Keratinocyte (primary cell): ENCODE measurements at regions not wholly inside any gene's neighbourhood (a gene's known extent, or its start where the extent isn't known, plus 50 kb on each side); places are given as distances from the start of the nearest gene placed in this dataset.

Experiments
- DNase-seq: peaks from one replicate; pipeline ENCODE4 v3.0.0-alpha.2; 2011; ENCODE audit warnings: low read depth, missing footprints, low spot score
- FAIRE-seq: peaks from 2 replicates; lab custom pipeline; 2011; peaks lifted over from hg19 to GRCh38; lab: Jason Lieb, UNC
- H2AFZ ChIP-seq: 2 replicates; pipeline ENCODE4 v1.6.0; 2012; ENCODE audit warnings: low read length, control low read depth, inconsistent platforms; ENCODE audit not compliant: control insufficient read depth
- H3K27ac ChIP-seq: 2 replicates; pipeline ENCODE4 v1.5.1; 2011; ENCODE audit warnings: low read length; ENCODE audit not compliant: control insufficient read depth, insufficient read depth
- H3K27me3 ChIP-seq: 3 replicates; pipeline ENCODE4 v1.6.0; 2011; ENCODE audit warnings: low read length; ENCODE audit not compliant: control insufficient read depth, insufficient read depth; ENCODE audit errors: extremely low read depth
- H3K36me3 ChIP-seq, 2 experiments: 2 replicates in 1 of 2; 3 replicates in 1 of 2; pipeline ENCODE4 v1.5.1; 2011; ENCODE audit warnings: low read length in 2 of 2, mild to moderate bottlenecking in 1 of 2; ENCODE audit not compliant: control insufficient read depth in 2 of 2, insufficient read depth in 2 of 2; ENCODE audit errors: extremely low read depth in 1 of 2
- H3K4me1 ChIP-seq: 3 replicates; pipeline ENCODE4 v1.5.1; 2011; ENCODE audit warnings: low read length; ENCODE audit not compliant: control insufficient read depth, insufficient read depth; ENCODE audit errors: extremely low read depth
- H3K4me2 ChIP-seq: 3 replicates; pipeline ENCODE4 v1.6.0; 2011; ENCODE audit warnings: low read depth, low read length; ENCODE audit not compliant: control insufficient read depth, insufficient read depth; ENCODE audit errors: extremely low read depth
- H3K4me3 ChIP-seq, 3 experiments: fragments of 200-600 bp in 1 of 3; sonication (generic) in 1 of 3; 2 replicates in 2 of 3; 3 replicates in 1 of 3; pipeline ENCODE4 v1.5.1; 2011 to 2016; ENCODE audit warnings: low read length in 3 of 3, mild to moderate bottlenecking in 3 of 3, control low read depth in 2 of 3, inconsistent platforms in 1 of 3, low read depth in 1 of 3, mixed read lengths in 1 of 3, mixed run types in 1 of 3, moderate library complexity in 1 of 3; ENCODE audit not compliant: control insufficient read depth in 2 of 3, insufficient read depth in 2 of 3; ENCODE audit errors: extremely low read depth in 1 of 3
- H3K79me2 ChIP-seq: 2 replicates; pipeline ENCODE4 v1.6.0; 2012; ENCODE audit warnings: low read length; ENCODE audit not compliant: control insufficient read depth, insufficient read depth
- H3K9ac ChIP-seq: 3 replicates; pipeline ENCODE4 v1.6.0; 2011; ENCODE audit warnings: low read length; ENCODE audit not compliant: control insufficient read depth, insufficient read depth; ENCODE audit errors: extremely low read depth
- H3K9me1 ChIP-seq: 3 replicates; pipeline ENCODE4 v1.6.0; 2011; ENCODE audit warnings: low read length; ENCODE audit not compliant: control insufficient read depth, insufficient read depth; ENCODE audit errors: extremely low read depth
- H3K9me3 ChIP-seq: 2 replicates; pipeline ENCODE4 v1.5.1; 2012; ENCODE audit warnings: low read depth, low read length; ENCODE audit not compliant: control insufficient read depth
- H4K20me1 ChIP-seq: 3 replicates; pipeline ENCODE4 v1.6.0; 2011; ENCODE audit warnings: low read length; ENCODE audit not compliant: control insufficient read depth, insufficient read depth; ENCODE audit errors: extremely low read depth
- CTCF ChIP-seq, 3 experiments: IDR thresholded peaks in 1 of 3; conservative IDR thresholded peaks in 1 of 3; optimal IDR thresholded peaks in 1 of 3; 2 replicates in 2 of 3; 3 replicates in 1 of 3; pipeline versions ENCODE3 to v1.5.1; 2011; ENCODE audit warnings: low read length in 3 of 3, mild to moderate bottlenecking in 3 of 3, moderate library complexity in 2 of 3, control low read depth in 1 of 3, inconsistent platforms in 1 of 3; ENCODE audit not compliant: insufficient read depth in 2 of 3; ENCODE audit errors: extremely low read depth in 1 of 3
- EZH2 ChIP-seq: IDR thresholded peaks from one replicate; pipeline ENCODE4 v1.6.1; 2012; ENCODE audit warnings: inconsistent platforms, mild to moderate bottlenecking, low read length, moderate library complexity
- dilution Hi-C: fragments of 300-500 bp; cut with MboI; formaldehyde crosslinking; loops from one replicate; pipeline ENCODE4 v1.7.0; 2020; ENCODE audit warnings: low sequenced_read_pairs; ENCODE audit not compliant: extremely low pct_ligation_motif_present

- Histone ChIP-seq H3K9me1 (no peaks in the 10 kb centered on the region), H4K20me1 (no peaks in the 10 kb centered on the region), H3K27me3 (no peaks in the 10 kb centered on the region), H3K9ac (no peak overlapping the region), H3K9me3 (no peaks in the 10 kb centered on the region), H3K4me3 (no peak overlapping the region), H2AFZ (no peak overlapping the region), H3K79me2 (no peaks in the 10 kb centered on the region), H3K27ac (no peak overlapping the region), H3K4me1 (no peaks in the 10 kb centered on the region), H3K4me2 (no peak overlapping the region), H3K36me3 (no peaks in the 10 kb centered on the region)
- dilution Hi-C loops, result no loop called here
- no peak for FAIRE-seq
- no peak for TF ChIP-seq EZH2
- TF ChIP-seq CTCF (optimal IDR thresholded peaks at IDR 0.05 in 1 of 3, IDR thresholded peaks at IDR 0.05 in 1 of 3, conservative IDR thresholded peaks at IDR 0.05 in 1 of 3; ENCODE audit: extremely low read depth in 1 of 3, insufficient read depth in 2 of 3, low read length in 3 of 3), result no peak
- no peak for DNase-seq
Measured at GRCh38 chr4:59729321-59729720, 1470.8 kb upstream of the ADGRL3 start.

DNA sequence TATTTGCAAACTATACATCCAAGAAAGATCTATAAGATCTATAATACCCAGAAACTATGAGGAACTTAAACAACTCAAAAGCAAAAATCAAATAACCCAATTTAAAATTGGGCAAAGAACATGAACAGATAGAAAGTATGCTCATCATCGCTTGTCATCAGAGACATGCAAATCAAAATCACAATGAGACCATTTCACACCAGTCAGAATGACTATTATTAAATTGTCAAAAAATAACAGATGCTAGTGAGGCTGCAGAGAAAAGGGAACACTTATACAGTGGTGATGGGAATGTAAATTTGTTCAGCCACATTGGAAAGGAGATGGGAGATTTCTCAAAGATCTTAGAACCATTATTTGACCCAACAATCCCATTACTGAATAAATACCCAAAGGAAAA lies 1451.7 kb upstream of the ADGRL3 start:
- H3K4me1 ChIP-seq, result no peaks in the 10 kb centered on the region
- no peak for DNase-seq
- dilution Hi-C loops, result no loop called here
- H3K9me1 ChIP-seq, result no peaks in the 10 kb centered on the region
- H3K4me3 ChIP-seq, result no peak overlapping the region
- TF ChIP-seq CTCF (optimal IDR thresholded peaks at IDR 0.05 in 1 of 3, IDR thresholded peaks at IDR 0.05 in 1 of 3, conservative IDR thresholded peaks at IDR 0.05 in 1 of 3; ENCODE audit: extremely low read depth in 1 of 3, insufficient read depth in 2 of 3, low read length in 3 of 3), result no peak
- TF ChIP-seq EZH2, result no peak
- no peaks in the 10 kb centered on the region for H3K27me3 ChIP-seq
- H2AFZ ChIP-seq, result no peak overlapping the region
- H3K9ac ChIP-seq, result no peak overlapping the region
- no peaks in the 10 kb centered on the region for H4K20me1 ChIP-seq
- no peak overlapping the region for H3K4me2 ChIP-seq
- no peaks in the 10 kb centered on the region for H3K79me2 ChIP-seq
- no peaks in the 10 kb centered on the region for H3K9me3 ChIP-seq
- no peak overlapping the region for H3K27ac ChIP-seq
- no peak for FAIRE-seq
- H3K36me3 ChIP-seq, result no peaks in the 10 kb centered on the region
